SK-N-SH (cell line): ENCODE measurements at regions not wholly inside any gene's neighbourhood (a gene's known extent, or its start where the extent isn't known, plus 50 kb on each side); places are given as distances from the start of the nearest gene placed in this dataset.
A peak's percentile ranks its signal among the peaks of the same experiment; 100 is the strongest.

Experiments
- CTCF ChIA-PET: fragments of 300-600, 350-600 bp; formaldehyde crosslinking; extraction: SDS; loops from one replicate; lab custom pipeline; 2021; lab: Yijun Ruan, JAX
- POLR2A ChIA-PET: fragments of 350-600 bp; sonication (Branson Sonifier 250); formaldehyde crosslinking; extraction: SDS; loops from one replicate; lab custom pipeline; 2020; ENCODE audit warnings: antibody characterized with exemption, inconsistent platforms; lab: Yijun Ruan, JAX
- DNase-seq: peaks from one replicate; pipeline ENCODE4 v3.0.0; 2012
- H2AFZ ChIP-seq: fragments of 200-600 bp; sonication (generic); 2 replicates; pipeline ENCODE4 v1.8.1; 2016; ENCODE audit warnings: antibody characterized with exemption, mild to moderate bottlenecking, low read depth
- H3F3A ChIP-seq: fragments of 200-600 bp; sonication (generic); replicated peaks from 2 replicates; pipeline ENCODE3; 2016; ENCODE audit warnings: antibody characterized with exemption, mild to moderate bottlenecking; ENCODE audit not compliant: insufficient read depth
- H3K27ac ChIP-seq, 2 experiments: fragments of 200-500 bp in 1 of 2; fragments of 200-600 bp in 1 of 2; sonication (Bioruptor generic) in 1 of 2; sonication (generic), shearing (Covaris generic) in 1 of 2; 2 replicates each; pipeline versions ENCODE4 v1.5.1 to v1.6.1; 2014 to 2016; ENCODE audit warnings: low read depth in 2 of 2, inconsistent platforms in 1 of 2, low read length in 1 of 2, mild to moderate bottlenecking in 1 of 2, mixed read lengths in 1 of 2
- H3K27me3 ChIP-seq: fragments of 200-600 bp; sonication (generic), shearing (Covaris generic); 2 replicates; pipeline ENCODE4 v1.6.1; 2016; ENCODE audit warnings: mixed run types; ENCODE audit not compliant: insufficient read depth
- H3K36me3 ChIP-seq, 2 experiments: fragments of 200-500 bp in 1 of 2; fragments of 200-600 bp in 1 of 2; sonication (Bioruptor generic) in 1 of 2; sonication (generic) in 1 of 2; replicated peaks in 1 of 2; 2 replicates each; pipeline versions ENCODE3 to v1.5.1; 2014 to 2016; ENCODE audit warnings: low read length in 1 of 2, mild to moderate bottlenecking in 1 of 2; ENCODE audit not compliant: insufficient read depth in 2 of 2, control insufficient read depth in 1 of 2
- H3K4me1 ChIP-seq, 2 experiments: fragments of 200-500 bp in 1 of 2; fragments of 200-600 bp in 1 of 2; sonication (Bioruptor generic) in 1 of 2; sonication (generic), shearing (Covaris generic) in 1 of 2; 2 replicates each; pipeline versions ENCODE4 v1.5.1 to v1.6.1; 2014 to 2016; ENCODE audit warnings: low read depth in 1 of 2, low read length in 1 of 2, mixed run types in 1 of 2; ENCODE audit not compliant: insufficient read depth in 2 of 2, control insufficient read depth in 1 of 2
- H3K4me2 ChIP-seq: fragments of 200-600 bp; sonication (generic), shearing (Covaris generic); 2 replicates; pipeline ENCODE4 v1.6.1; 2017; ENCODE audit warnings: mixed run types
- H3K4me3 ChIP-seq, 2 experiments: fragments of 200-500 bp in 1 of 2; fragments of 200-600 bp in 1 of 2; sonication (Bioruptor generic) in 1 of 2; sonication (generic), shearing (Covaris generic) in 1 of 2; 2 replicates each; pipeline versions ENCODE4 v1.5.1 to v1.8.1; 2014 to 2016; ENCODE audit warnings: low read depth in 2 of 2, inconsistent platforms in 1 of 2, low read length in 1 of 2, mild to moderate bottlenecking in 1 of 2, mixed read lengths in 1 of 2, moderate library complexity in 1 of 2
- H3K79me2 ChIP-seq: fragments of 200-600 bp; sonication (generic); 2 replicates; pipeline ENCODE4 v1.8.1; 2017; ENCODE audit warnings: mild to moderate bottlenecking; ENCODE audit not compliant: insufficient read depth
- H3K9ac ChIP-seq: fragments of 200-600 bp; sonication (generic); 2 replicates; pipeline ENCODE4 v1.6.1; 2017; ENCODE audit warnings: mixed run types
- H3K9me2 ChIP-seq: fragments of 200-600 bp; sonication (generic); 2 replicates; pipeline ENCODE4 v1.6.1; 2017; ENCODE audit warnings: mixed run types
- H3K9me3 ChIP-seq: fragments of 200-600 bp; sonication (generic); 2 replicates; pipeline ENCODE4 v1.6.1; 2017; ENCODE audit warnings: mixed run types, mild to moderate bottlenecking, moderate library complexity
- H4K20me1 ChIP-seq: fragments of 200-600 bp; sonication (generic); 2 replicates; pipeline ENCODE4 v1.6.1; 2017; ENCODE audit warnings: mild to moderate bottlenecking, mixed run types; ENCODE audit not compliant: insufficient read depth
- CHD2 ChIP-seq: fragments of 150-350 bp; IDR thresholded peaks from 2 replicates; pipeline ENCODE4 v1.6.1; 2018; ENCODE audit warnings: low read length; ENCODE audit not compliant: partially characterized antibody
- ELF1 ChIP-seq: IDR thresholded peaks from 2 replicates; pipeline ENCODE4 v1.4.0; 2012
- FOSL2 ChIP-seq: IDR thresholded peaks from 2 replicates; pipeline ENCODE4 v1.4.0; 2012; ENCODE audit warnings: low read depth, mild to moderate bottlenecking, moderate library complexity, borderline replicate concordance
- GABPA ChIP-seq: IDR thresholded peaks from 2 replicates; pipeline ENCODE4 v1.4.0; 2012; ENCODE audit warnings: low read depth, mild to moderate bottlenecking
- JUND ChIP-seq: IDR thresholded peaks from 2 replicates; pipeline ENCODE4 v1.4.0; 2012
- MXI1 ChIP-seq: IDR thresholded peaks from 2 replicates; pipeline ENCODE4 v1.6.1; 2012; ENCODE audit warnings: mild to moderate bottlenecking, low read depth, low read length, improper control_type of control experiment
- NFIC ChIP-seq: IDR thresholded peaks from 2 replicates; pipeline ENCODE4 v1.4.0; 2012; ENCODE audit warnings: borderline replicate concordance
- REST ChIP-seq: IDR thresholded peaks from 2 replicates; pipeline ENCODE4 v1.6.1; 2012; ENCODE audit warnings: mild to moderate bottlenecking, low read depth, low read length, moderate library complexity
- RFX5 ChIP-seq: IDR thresholded peaks from 2 replicates; pipeline ENCODE4 v1.6.1; 2012; ENCODE audit warnings: mild to moderate bottlenecking, improper control_type of control experiment, low read length
- RXRA ChIP-seq: IDR thresholded peaks from 2 replicates; pipeline ENCODE4 v1.4.0; 2012; ENCODE audit warnings: low read depth, mild to moderate bottlenecking, borderline replicate concordance
- SIN3A ChIP-seq: IDR thresholded peaks from 2 replicates; pipeline ENCODE4 v1.6.1; 2012; ENCODE audit warnings: low read depth, mild to moderate bottlenecking, low read length, moderate library complexity, borderline replicate concordance
- SMC3 ChIP-seq: IDR thresholded peaks from 2 replicates; pipeline ENCODE4 v1.6.1; 2012; ENCODE audit warnings: low read depth, low read length, improper control_type of control experiment
- TEAD4 ChIP-seq: IDR thresholded peaks from 2 replicates; pipeline ENCODE4 v1.4.0; 2012; ENCODE audit warnings: mild to moderate bottlenecking, borderline replicate concordance; ENCODE audit not compliant: insufficient read depth
- ZBTB33 ChIP-seq: IDR thresholded peaks from 2 replicates; pipeline ENCODE4 v1.4.0; 2012; ENCODE audit warnings: low read depth, borderline replicate concordance
- WGBS: methylation state at CpG from one replicate; pipeline ENCODE4 v1.1.6; 2017; ENCODE audit warnings: low lambda C conversion rate; 5-methylcytosine and 5-hydroxymethylcytosine counted together
- TF ChIP-seq, protein P1 (sequence below): fragments of 200-600 bp; sonication (generic); IDR thresholded peaks from 2 replicates; pipeline ENCODE4 v1.6.1; 2017; ENCODE audit warnings: antibody characterized with exemption, mild to moderate bottlenecking, moderate library complexity
- TF ChIP-seq, protein P2 (sequence below): fragments of 150-350 bp; IDR thresholded peaks from 2 replicates; pipeline ENCODE4 v1.6.1; 2017; ENCODE audit warnings: antibody characterized with exemption, low read length, low read depth, borderline replicate concordance
- TF ChIP-seq, protein P3 (sequence below): IDR thresholded peaks from 2 replicates; pipeline ENCODE4 v1.4.0; 2012; ENCODE audit warnings: low read depth, borderline replicate concordance

DNA sequence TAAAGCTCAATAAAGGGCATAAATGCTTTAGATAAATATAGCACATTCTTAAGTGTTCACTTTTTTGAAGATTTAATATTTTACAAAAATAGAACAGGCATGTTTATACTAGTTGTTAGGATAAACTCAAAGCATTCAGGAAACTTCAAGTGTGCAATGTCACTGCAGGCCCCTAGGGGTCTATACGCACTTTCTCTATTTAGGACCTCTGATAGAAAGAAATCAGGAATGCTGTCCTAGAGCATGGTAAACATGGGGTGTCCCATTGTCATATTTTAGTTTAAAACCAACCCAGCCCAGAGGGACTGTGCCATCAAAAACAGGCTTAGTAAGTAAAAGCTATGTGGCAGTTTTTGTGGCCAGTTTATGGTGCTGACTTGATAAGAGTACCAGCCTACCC, 102.2 kb downstream of the BARHL2 start:
- H3K27me3 ChIP-seq, result no peaks in the 10 kb centered on the region; the same call in 1 of the 2 replicates
- TF ChIP-seq, protein P1, sequence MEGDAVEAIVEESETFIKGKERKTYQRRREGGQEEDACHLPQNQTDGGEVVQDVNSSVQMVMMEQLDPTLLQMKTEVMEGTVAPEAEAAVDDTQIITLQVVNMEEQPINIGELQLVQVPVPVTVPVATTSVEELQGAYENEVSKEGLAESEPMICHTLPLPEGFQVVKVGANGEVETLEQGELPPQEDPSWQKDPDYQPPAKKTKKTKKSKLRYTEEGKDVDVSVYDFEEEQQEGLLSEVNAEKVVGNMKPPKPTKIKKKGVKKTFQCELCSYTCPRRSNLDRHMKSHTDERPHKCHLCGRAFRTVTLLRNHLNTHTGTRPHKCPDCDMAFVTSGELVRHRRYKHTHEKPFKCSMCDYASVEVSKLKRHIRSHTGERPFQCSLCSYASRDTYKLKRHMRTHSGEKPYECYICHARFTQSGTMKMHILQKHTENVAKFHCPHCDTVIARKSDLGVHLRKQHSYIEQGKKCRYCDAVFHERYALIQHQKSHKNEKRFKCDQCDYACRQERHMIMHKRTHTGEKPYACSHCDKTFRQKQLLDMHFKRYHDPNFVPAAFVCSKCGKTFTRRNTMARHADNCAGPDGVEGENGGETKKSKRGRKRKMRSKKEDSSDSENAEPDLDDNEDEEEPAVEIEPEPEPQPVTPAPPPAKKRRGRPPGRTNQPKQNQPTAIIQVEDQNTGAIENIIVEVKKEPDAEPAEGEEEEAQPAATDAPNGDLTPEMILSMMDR, result peak; percentile 50
- no peak for TF ChIP-seq FOSL2
- no peak for TF ChIP-seq RXRA
- no peak for TF ChIP-seq SIN3A
- no peak for TF ChIP-seq GABPA
- no peak for TF ChIP-seq MXI1
- TF ChIP-seq, all 33 proteins: peak for 1
- H3K4me3 ChIP-seq, result no peak overlapping the region
- no peak overlapping the region for H3K9ac ChIP-seq
- H3K36me3 ChIP-seq, result no peaks in the 10 kb centered on the region
- H3K9me3 ChIP-seq, result no peaks in the 10 kb centered on the region
- peak; percentile 5 for DNase-seq
- no peaks in the 10 kb centered on the region for H3K9me2 ChIP-seq
- no peak overlapping the region for H2AFZ ChIP-seq
- ChIA-PET POLR2A (no interaction called here), CTCF (interaction anchor here (0.9 to 1.7 kb wide), 6 partner anchors 9 to 350 kb away, joined by 3 to 5 read pairs (median 4); no protein-coding TSS in a partner anchor)
- H3K27ac ChIP-seq, result no peak overlapping the region
- H3K4me2 ChIP-seq, result no peak overlapping the region
- no peaks in the 10 kb centered on the region for H4K20me1 ChIP-seq
- H3K4me1 ChIP-seq, result peaks cover 0 to 20% of the 10 kb centered on the region in 2 experiments; a peak in 1 of 4 replicates
- H3F3A ChIP-seq, result no peaks in the 10 kb centered on the region
- 8% methylated on average over 1 of the region's 1 CpG for WGBS
- H3K79me2 ChIP-seq, result no peaks in the 10 kb centered on the region

- CTCF ChIA-PET, result no interaction called here
- 3% methylated on average over 5 of the region's 5 CpGs for WGBS
These were observed 103.7 kb downstream of the BARHL2 start for GRCh38 chr1:90613371-90613770.

More at GRCh38 chr1:90613371-90613770, 103.7 kb downstream of the BARHL2 start:
- H3K4me3 ChIP-seq, result no peak overlapping the region
- 0 out of 2 replicates have a peak overlapping the region, but pooled peaks have one; percentile 33 for H3K4me2 ChIP-seq
- H3K9ac ChIP-seq, result no peak overlapping the region
- peaks cover 0 to 20% of the 10 kb centered on the region in 2 experiments; a peak in 1 of 4 replicates for H3K4me1 ChIP-seq
- H3K27ac ChIP-seq, result no peak overlapping the region
- TF ChIP-seq SMC3, result no peak
- no peak for TF ChIP-seq NFIC
- no peak for TF ChIP-seq JUND
- TF ChIP-seq RFX5, result no peak
- no peak for TF ChIP-seq TEAD4
- TF ChIP-seq, protein P2, sequence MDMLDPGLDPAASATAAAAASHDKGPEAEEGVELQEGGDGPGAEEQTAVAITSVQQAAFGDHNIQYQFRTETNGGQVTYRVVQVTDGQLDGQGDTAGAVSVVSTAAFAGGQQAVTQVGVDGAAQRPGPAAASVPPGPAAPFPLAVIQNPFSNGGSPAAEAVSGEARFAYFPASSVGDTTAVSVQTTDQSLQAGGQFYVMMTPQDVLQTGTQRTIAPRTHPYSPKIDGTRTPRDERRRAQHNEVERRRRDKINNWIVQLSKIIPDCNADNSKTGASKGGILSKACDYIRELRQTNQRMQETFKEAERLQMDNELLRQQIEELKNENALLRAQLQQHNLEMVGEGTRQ, result no peak
- no peak for TF ChIP-seq ELF1
- TF ChIP-seq, protein P3, sequence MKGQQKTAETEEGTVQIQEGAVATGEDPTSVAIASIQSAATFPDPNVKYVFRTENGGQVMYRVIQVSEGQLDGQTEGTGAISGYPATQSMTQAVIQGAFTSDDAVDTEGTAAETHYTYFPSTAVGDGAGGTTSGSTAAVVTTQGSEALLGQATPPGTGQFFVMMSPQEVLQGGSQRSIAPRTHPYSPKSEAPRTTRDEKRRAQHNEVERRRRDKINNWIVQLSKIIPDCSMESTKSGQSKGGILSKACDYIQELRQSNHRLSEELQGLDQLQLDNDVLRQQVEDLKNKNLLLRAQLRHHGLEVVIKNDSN, result no peak
- no peak for TF ChIP-seq GABPA
- TF ChIP-seq SIN3A, result no peak
- no peak for TF ChIP-seq REST
- TF ChIP-seq ZBTB33, result no peak
- no peak for TF ChIP-seq CHD2
- TF ChIP-seq MXI1, result no peak
- no peaks in the 10 kb centered on the region for H3K36me3 ChIP-seq
- H3K27me3 ChIP-seq, result no peaks in the 10 kb centered on the region; the same call in 1 of the 2 replicates
- H2AFZ ChIP-seq, result no peak overlapping the region
- no peaks in the 10 kb centered on the region for H3K9me2 ChIP-seq
- no peaks in the 10 kb centered on the region for H3K79me2 ChIP-seq
- H4K20me1 ChIP-seq, result no peaks in the 10 kb centered on the region
- no peak for DNase-seq
- POLR2A ChIA-PET, result no interaction called here
- no peaks in the 10 kb centered on the region for H3K9me3 ChIP-seq
- no peaks in the 10 kb centered on the region for H3F3A ChIP-seq
